EL (cell line): ENCODE measurements at regions not wholly inside any gene's neighbourhood (a gene's known extent, or its start where the extent isn't known, plus 50 kb on each side); places are given as distances from the start of the nearest gene placed in this dataset.
"Not testable (repeated sequence)": the region's sequence is repeated elsewhere in the genome, so short reads cannot be mapped to it uniquely, and the experiment has no call there.

Experiments
- DNase-seq: peaks from one replicate; pipeline ENCODE4 v3.0.0-alpha.2; 2016

GRCh38 chr2:7657526-7657925 is 740.3 kb downstream of the RNF144A start:
- not testable (repeated sequence) for DNase-seq

- no peak for DNase-seq
Measured at GRCh38 chr2:7658486-7658885, 741.3 kb downstream of the RNF144A start.

- no peak for DNase-seq
Measured at GRCh38 chr2:7660816-7661215, 743.6 kb downstream of the RNF144A start.

GRCh38 chr2:7661502-7661901 is 744.3 kb downstream of the RNF144A start:
- no peak for DNase-seq

GRCh38 chr2:7665880-7666279 is 748.7 kb downstream of the RNF144A start:
- DNase-seq: no peak

GRCh38 chr2:7666596-7667259 is 749.5 kb downstream of the RNF144A start:
- no peak for DNase-seq

GRCh38 chr2:7667260-7667757 is 750.1 kb downstream of the RNF144A start:
- DNase-seq: no peak

- DNase-seq: no peak
Measured at GRCh38 chr2:7670905-7671641, 753.9 kb downstream of the RNF144A start.

- DNase-seq: peak; percentile 40
Measured at GRCh38 chr2:7672027-7672684, 754.9 kb downstream of the RNF144A start.

- DNase-seq: no peak
Measured at GRCh38 chr2:7672685-7673071, 755.5 kb downstream of the RNF144A start.

- DNase-seq: no peak
Measured at GRCh38 chr2:7673101-7673500, 755.9 kb downstream of the RNF144A start.

GRCh38 chr2:7673853-7674252 is 756.6 kb downstream of the RNF144A start:
- no peak for DNase-seq

- no peak for DNase-seq
Measured at GRCh38 chr2:7674606-7675005, 757.4 kb downstream of the RNF144A start.

GRCh38 chr2:7676714-7677113 is 759.5 kb downstream of the RNF144A start:
- DNase-seq: no peak

- no peak for DNase-seq
Measured at GRCh38 chr2:7681881-7682461, 764.8 kb downstream of the RNF144A start.

- DNase-seq: no peak
Measured at GRCh38 chr2:7683196-7683595, 766.0 kb downstream of the RNF144A start.

GRCh38 chr2:7683708-7684107 is 766.5 kb downstream of the RNF144A start:
- DNase-seq: no peak

- DNase-seq: peak; percentile 60
Measured at GRCh38 chr2:7685342-7686015, 768.3 kb downstream of the RNF144A start.

GRCh38 chr2:7686016-7686385 is 768.8 kb downstream of the RNF144A start:
- no peak for DNase-seq

GRCh38 chr2:7691961-7692656 is 774.9 kb downstream of the RNF144A start:
- peak; percentile 23 for DNase-seq

GRCh38 chr2:7692657-7693161 is 775.5 kb downstream of the RNF144A start:
- DNase-seq: peak; percentile 87
